NB4 (cell line): ENCODE measurements at regions not wholly inside any gene's neighbourhood (a gene's known extent, or its start where the extent isn't known, plus 50 kb on each side); places are given as distances from the start of the nearest gene placed in this dataset.

ENCODE experiments used
- DNase-seq: peaks from one replicate; pipeline ENCODE4 v3.0.0; 2010; ENCODE audit warnings: low read depth
- H3K4me3 ChIP-seq: one replicate; pipeline ENCODE4 v1.5.1; 2011; ENCODE audit warnings: mild to moderate bottlenecking, low read depth, low read length, moderate library complexity
- CTCF ChIP-seq: IDR thresholded peaks from one replicate; pipeline ENCODE4 v1.5.1; 2012; ENCODE audit warnings: low read depth, low read length
- MAX ChIP-seq: IDR thresholded peaks from 2 replicates; pipeline ENCODE4 v1.6.1; 2011; ENCODE audit warnings: low read depth, low read length
- MYC ChIP-seq: IDR thresholded peaks from 2 replicates; pipeline ENCODE4 v1.6.1; 2011; ENCODE audit warnings: low read depth, low read length
- POLR2A ChIP-seq: IDR thresholded peaks from 2 replicates; pipeline ENCODE4 v1.6.1; 2011; ENCODE audit warnings: mild to moderate bottlenecking; ENCODE audit not compliant: insufficient read length; ENCODE audit errors: extremely low read depth

GRCh38 chr2:158740621-158741020 lies 54.5 kb upstream of the DAPL1 start:
- no peak for DNase-seq
- no peak overlapping the region for H3K4me3 ChIP-seq
- TF ChIP-seq MAX (no peak), CTCF (no peak), POLR2A (no peak), MYC (no peak)

GRCh38 chr2:158741625-158742024 lies 53.5 kb upstream of the DAPL1 start:
- no peak for DNase-seq
- TF ChIP-seq MYC (no peak), CTCF (no peak), MAX (no peak), POLR2A (no peak)
- no peak overlapping the region for H3K4me3 ChIP-seq

GRCh38 chr2:158742536-158742935 lies 52.6 kb upstream of the DAPL1 start:
- no peak for TF ChIP-seq CTCF
- no peak for TF ChIP-seq POLR2A
- TF ChIP-seq MYC = no peak
- no peak for TF ChIP-seq MAX
- H3K4me3 ChIP-seq = no peak overlapping the region
- no peak for DNase-seq

GRCh38 chr2:158743466-158743865 lies 51.7 kb upstream of the DAPL1 start:
- no peak overlapping the region for H3K4me3 ChIP-seq
- TF ChIP-seq MYC (no peak), MAX (no peak), POLR2A (no peak), CTCF (no peak)
- no peak for DNase-seq

- no peak overlapping the region for H3K4me3 ChIP-seq
- DNase-seq = peak; percentile 13
- TF ChIP-seq MAX = no peak
- no peak for TF ChIP-seq MYC
- TF ChIP-seq CTCF = no peak
- TF ChIP-seq POLR2A = no peak
Observed at GRCh38 chr2:158743879-158744278, 51.2 kb upstream of the DAPL1 start.
